HG03135 (cell line): ENCODE measurements at regions not wholly inside any gene's neighbourhood (a gene's known extent, or its start where the extent isn't known, plus 50 kb on each side); places are given as distances from the start of the nearest gene placed in this dataset.
"Not testable (repeated sequence)": the region's sequence is repeated elsewhere in the genome, so short reads cannot be mapped to it uniquely, and the experiment has no call there.

Experiments used
- ATAC-seq: cut with Tn5 transposase; IDR thresholded peaks from one replicate; pipeline ENCODE4 v1.9.1; 2021; ENCODE audit warnings: mild to moderate bottlenecking, moderate library complexity; ENCODE audit not compliant: unreplicated experiment

- ATAC-seq, result no peak
These were observed 1359.3 kb upstream of the MIR17HG start for GRCh38 chr13:89988206-89988605.

- no peak for ATAC-seq
These were observed 1343.9 kb upstream of the MIR17HG start for GRCh38 chr13:90003566-90003965.

- ATAC-seq, result no peak
These were observed 1338.8 kb upstream of the MIR17HG start for GRCh38 chr13:90008707-90009149.

- ATAC-seq, result no peak
These were observed 1333.4 kb upstream of the MIR17HG start for GRCh38 chr13:90014038-90014437.

GRCh38 chr13:90015565-90016507 is 1331.7 kb upstream of the MIR17HG start:
- no peak for ATAC-seq

GRCh38 chr13:90016688-90017087 is 1330.8 kb upstream of the MIR17HG start:
- no peak for ATAC-seq

GRCh38 chr13:90020536-90021070 is 1326.9 kb upstream of the MIR17HG start:
- no peak for ATAC-seq

DNA sequence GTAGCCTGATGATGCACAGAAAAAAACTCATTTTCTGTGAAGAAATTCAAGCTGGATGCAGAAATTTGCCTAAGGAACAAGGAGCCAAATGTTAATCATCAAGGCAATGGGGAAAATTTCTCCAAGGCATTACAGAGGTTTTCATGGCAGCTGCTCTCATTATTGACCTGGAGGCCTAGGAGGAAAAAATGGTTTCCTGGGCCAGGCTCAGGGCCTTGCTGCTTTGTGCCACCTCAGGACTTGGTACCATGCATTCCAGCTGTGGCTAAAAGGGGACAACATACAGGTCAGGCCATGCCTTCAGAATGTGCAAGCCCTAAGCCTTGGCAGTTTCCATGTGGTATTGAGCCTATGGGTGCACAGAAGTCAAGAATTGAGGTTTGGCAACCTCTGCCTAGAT is 1320.1 kb upstream of the MIR17HG start:
- no peak for ATAC-seq

GRCh38 chr13:90032313-90032712 is 1315.2 kb upstream of the MIR17HG start:
- ATAC-seq, result no peak

- no peak for ATAC-seq
These were observed 1314.5 kb upstream of the MIR17HG start for GRCh38 chr13:90032841-90033493.

DNA sequence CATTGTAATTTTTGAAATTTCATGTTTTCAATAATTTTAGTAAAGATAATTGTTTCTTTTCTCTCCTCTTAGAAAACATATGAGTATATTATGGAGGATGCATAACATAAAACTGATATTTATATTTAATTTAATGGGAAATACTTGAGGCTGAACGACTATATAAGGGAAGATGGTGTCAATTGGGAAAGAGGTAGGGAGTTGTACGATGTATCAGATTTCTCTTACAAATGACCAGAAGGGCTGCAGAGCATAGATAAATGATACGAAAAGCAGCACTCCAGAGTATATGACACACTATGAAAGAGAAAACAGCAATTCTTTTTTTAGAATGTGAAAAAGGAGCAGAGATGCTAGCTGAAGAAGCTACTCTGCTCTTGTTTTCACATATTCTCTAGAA is 1308.0 kb upstream of the MIR17HG start:
- ATAC-seq, result no peak

GRCh38 chr13:90047600-90047999 is 1299.9 kb upstream of the MIR17HG start:
- ATAC-seq, result no peak

DNA sequence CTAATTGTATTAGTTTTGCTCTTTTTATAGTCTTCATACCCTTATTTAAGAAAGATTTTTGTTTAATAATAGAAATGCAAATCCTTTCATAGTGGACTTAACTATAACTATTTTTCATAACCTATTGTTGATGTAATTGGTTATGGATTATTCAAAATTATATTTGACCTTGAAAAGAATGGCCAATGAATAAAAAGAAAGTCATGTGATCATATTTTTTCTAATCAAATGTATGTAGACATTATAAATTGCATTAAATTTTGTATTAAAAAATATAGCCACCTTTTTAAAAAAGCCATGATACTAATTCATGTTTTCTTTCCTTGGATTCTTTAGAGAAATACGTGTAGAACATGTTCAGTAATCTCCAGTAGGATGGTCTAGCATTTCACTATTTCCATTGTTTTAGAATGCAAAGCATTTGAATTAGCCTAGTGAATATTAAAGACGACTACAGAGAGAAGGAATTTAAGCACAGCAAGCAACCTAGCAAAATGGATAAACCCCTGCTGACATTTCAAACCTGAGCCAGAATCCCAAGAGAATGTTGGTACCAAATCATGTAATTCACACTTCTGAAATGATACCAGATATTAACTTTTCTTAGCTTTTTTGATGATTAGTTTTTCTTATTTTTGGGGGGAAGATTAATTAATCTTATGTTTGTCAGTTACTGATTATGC is 1297.4 kb upstream of the MIR17HG start:
- no peak for ATAC-seq

DNA sequence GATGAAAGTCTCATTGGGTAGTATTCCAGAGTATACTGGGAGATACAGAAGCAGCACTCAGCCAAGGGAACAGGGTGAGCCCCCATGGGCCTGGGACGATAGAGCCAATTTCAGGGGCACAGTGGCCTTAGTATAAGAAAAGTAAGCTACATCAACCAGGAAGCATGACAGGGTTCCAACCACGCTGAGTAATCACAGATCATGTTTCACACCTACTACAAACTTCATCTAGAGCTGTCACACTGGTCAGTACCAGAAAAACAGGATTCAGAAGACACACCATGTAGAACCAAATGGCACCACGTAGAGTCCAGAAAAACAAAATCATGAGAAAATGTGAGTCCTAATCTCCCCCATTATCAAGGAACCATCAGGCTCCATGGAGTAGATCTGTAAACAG is 1292.4 kb upstream of the MIR17HG start:
- ATAC-seq, result no peak

DNA sequence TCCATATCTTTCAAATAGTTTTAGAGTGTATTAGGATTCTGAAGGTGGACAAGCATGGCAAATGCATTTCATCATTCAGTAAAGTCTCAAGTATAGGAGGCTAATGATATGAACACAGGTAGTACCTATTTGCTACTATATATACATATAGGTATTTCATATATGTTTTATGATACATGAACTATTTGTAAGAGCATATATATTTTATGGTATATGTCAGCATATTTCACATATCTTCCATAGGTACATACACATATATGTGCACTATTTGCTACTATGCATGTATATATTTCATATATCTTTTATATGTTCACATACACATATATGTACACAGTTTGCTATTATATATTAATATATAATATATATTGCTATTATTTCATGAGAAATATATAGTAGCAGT is 1291.7 kb upstream of the MIR17HG start:
- ATAC-seq, result no peak

- not testable (repeated sequence) for ATAC-seq
These were observed 1283.3 kb upstream of the MIR17HG start for GRCh38 chr13:90064226-90064625.

DNA sequence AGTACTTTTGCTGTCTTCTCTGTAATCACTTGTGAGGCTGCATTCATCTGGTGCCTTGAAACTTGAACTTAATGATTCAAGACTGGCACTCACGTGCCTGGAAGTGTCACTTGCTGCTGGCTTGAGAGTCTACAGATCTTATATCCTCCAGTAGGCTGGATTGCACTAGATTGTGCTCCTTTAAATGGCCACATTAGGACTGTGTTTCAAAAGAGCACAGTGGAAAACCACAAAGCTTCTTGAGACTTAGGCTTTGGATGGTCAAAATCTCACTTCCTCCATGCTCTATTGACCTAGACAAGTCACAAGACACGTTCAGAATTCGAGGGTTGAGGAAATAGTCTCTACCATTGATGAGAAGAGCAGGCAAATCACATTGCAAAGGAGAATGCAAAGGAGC is 1278.8 kb upstream of the MIR17HG start:
- ATAC-seq, result no peak

GRCh38 chr13:90070362-90070761 is 1277.1 kb upstream of the MIR17HG start:
- ATAC-seq, result no peak

DNA sequence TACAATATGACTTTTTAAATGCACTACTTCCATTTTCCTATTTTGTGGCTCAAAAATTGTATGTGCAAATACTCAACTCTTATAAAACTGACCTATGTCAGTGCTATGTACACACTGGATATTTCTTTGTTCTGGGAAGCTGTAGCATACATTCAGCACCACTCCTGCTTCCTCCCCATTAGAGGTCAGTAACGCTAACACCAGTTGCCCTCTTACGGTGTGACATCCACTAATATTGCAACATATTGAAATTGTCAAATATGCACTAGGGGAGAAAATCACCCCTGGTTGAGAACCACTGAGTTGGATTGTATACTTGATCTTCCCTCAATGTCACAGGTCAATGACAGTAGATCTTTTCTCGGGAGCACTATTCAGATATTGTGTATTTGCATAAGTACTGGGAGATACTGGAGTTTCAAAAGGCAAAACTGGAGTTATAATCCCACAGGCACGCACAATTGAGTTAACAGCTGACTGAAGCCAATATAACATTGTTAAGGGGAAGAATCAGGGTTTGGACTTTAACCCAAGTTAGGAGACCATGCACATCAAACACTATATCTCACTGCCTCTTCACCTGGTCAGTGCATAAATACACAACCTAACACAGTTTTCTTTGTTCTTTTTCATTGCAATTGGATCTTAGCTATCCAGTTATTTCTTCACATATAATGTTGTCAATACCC is 1276.5 kb upstream of the MIR17HG start:
- no peak for ATAC-seq

DNA sequence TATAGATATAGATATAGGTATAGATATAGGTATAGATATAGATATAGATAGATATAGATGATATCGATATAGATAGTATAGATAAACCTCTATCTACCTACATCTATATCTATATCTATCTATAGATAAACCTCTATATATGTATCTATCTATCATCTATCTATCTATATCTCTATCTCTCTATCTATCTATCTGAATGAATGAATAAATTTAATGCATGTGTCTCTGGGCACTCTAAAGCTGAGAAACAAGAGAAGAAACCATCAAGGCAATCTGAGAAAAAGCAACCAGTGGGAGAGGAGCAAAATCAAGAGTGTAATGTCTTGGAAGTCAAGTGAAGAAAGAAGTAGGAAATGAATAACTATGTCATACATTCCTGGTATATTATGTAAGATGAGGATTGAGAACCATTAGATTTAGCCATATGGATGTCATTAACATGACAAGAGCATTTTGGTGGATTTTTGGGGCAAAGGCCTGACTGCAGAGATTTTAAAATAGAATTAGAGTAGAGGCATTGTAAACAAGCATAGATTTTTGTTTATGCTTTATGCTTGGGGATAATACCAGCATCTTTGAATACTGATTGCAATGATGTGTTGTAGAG is 1262.7 kb upstream of the MIR17HG start:
- no peak for ATAC-seq
